ENCODE measurements at regions not wholly inside any gene's neighbourhood (a gene's known extent, or its start where the extent isn't known, plus 50 kb on each side); places are given as distances from the start of the nearest gene placed in this dataset.

- DNase-seq (ENCODE audit: low read depth): no peak
- no peak for TF ChIP-seq CTCF (IDR thresholded peaks at IDR 0.05; ENCODE audit: insufficient read depth, low read depth, low read length, missing control alignments)
- no peak overlapping the region for H3K4me3 ChIP-seq (ENCODE audit: low read depth, low read length)
These were observed 183.0 kb upstream of the C2CD4B start for GRCh38 chr15:62348118-62348517.

- TF ChIP-seq CTCF (IDR thresholded peaks at IDR 0.05; ENCODE audit: insufficient read depth, low read depth, low read length, missing control alignments): no peak
- no peak overlapping the region for H3K4me3 ChIP-seq (ENCODE audit: low read depth, low read length)
- no peak for DNase-seq (ENCODE audit: low read depth)
These were observed 183.5 kb upstream of the C2CD4B start for GRCh38 chr15:62348623-62349022.

- no peak for TF ChIP-seq CTCF (IDR thresholded peaks at IDR 0.05; ENCODE audit: insufficient read depth, low read depth, low read length, missing control alignments)
- H3K4me3 ChIP-seq (ENCODE audit: low read depth, low read length): no peak overlapping the region
- DNase-seq (ENCODE audit: low read depth): no peak
These were observed 187.7 kb upstream of the C2CD4B start for GRCh38 chr15:62352817-62353216.

GRCh38 chr15:62357431-62357830 is 192.3 kb upstream of the C2CD4B start:
- no peak for TF ChIP-seq CTCF (IDR thresholded peaks at IDR 0.05; ENCODE audit: insufficient read depth, low read depth, low read length, missing control alignments)
- no peak for DNase-seq (ENCODE audit: low read depth)

DNA sequence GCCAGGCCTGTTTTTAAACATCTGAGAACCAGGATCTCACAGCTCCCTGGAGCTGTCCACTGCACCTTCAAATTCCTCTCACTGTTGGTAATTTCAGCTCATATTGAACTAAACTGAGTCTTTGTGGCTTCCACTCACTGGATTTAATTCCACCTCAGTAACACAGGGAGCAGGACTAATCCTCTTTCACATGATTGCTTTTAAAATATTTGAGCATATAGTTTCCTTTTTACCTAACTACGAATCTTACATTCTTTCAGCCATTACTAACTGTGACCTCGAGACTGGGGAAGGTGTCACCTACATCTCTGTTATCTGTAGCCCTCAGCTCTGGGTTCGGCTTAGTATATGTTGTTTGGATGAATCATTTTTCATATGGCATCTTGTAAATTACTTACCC is 194.3 kb upstream of the C2CD4B start:
- DNase-seq (ENCODE audit: low read depth): no peak
- no peak for TF ChIP-seq CTCF (IDR thresholded peaks at IDR 0.05; ENCODE audit: insufficient read depth, low read depth, low read length, missing control alignments)
- no peak overlapping the region for H3K4me3 ChIP-seq (ENCODE audit: low read depth, low read length)

More at GRCh38 chr15:62357431-62357830, 192.3 kb upstream of the C2CD4B start:
- H3K4me3 ChIP-seq (ENCODE audit: low read depth, low read length): no peak overlapping the region

- DNase-seq (ENCODE audit: low read depth): no peak
- H3K4me3 ChIP-seq (ENCODE audit: low read depth, low read length): no peak overlapping the region
- TF ChIP-seq CTCF (IDR thresholded peaks at IDR 0.05; ENCODE audit: insufficient read depth, low read depth, low read length, missing control alignments): no peak
These were observed 195.4 kb upstream of the C2CD4B start for GRCh38 chr15:62360332-62361097.

- TF ChIP-seq CTCF (IDR thresholded peaks at IDR 0.05; ENCODE audit: insufficient read depth, low read depth, low read length, missing control alignments): no peak
- no peak overlapping the region for H3K4me3 ChIP-seq (ENCODE audit: low read depth, low read length)
- no peak for DNase-seq (ENCODE audit: low read depth)
These were observed 197.1 kb upstream of the C2CD4B start for GRCh38 chr15:62362144-62362543.
